GM12878 (cell line): ENCODE measurements at regions not wholly inside any gene's neighbourhood (a gene's known extent, or its start where the extent isn't known, plus 50 kb on each side); places are given as distances from the start of the nearest gene placed in this dataset.

Experiments used
- ATAC-seq: fragments of 200-7000 bp; cut with Tn5 transposase; 3 replicates; pipeline ENCODE4 v1.9.1; 2020; ENCODE audit warnings: mild to moderate bottlenecking, moderate library complexity
- BruUV-seq: library from RNA; stranded (reverse); fragments of 400-500 nt; replicated peaks from 2 replicates; lab custom pipeline; 2021; lab: Mats Ljungman, UMichigan
- CTCF ChIA-PET: fragments of 300-600 bp; sonication (Branson Sonifier 250); formaldehyde crosslinking; extraction: SDS; loops from one replicate; lab custom pipeline; 2021; ENCODE audit warnings: inconsistent platforms; lab: Yijun Ruan, JAX
- POLR2A ChIA-PET: fragments of 350-600 bp; formaldehyde crosslinking; extraction: SDS; loops from one replicate; lab custom pipeline; 2021; ENCODE audit warnings: inconsistent platforms; lab: Charles Lee
- RAD21 ChIA-PET: fragments of 300-600 bp; sonication (Branson Sonifier 250); formaldehyde crosslinking; loops from one replicate; lab custom pipeline; 2023; ENCODE audit warnings: antibody characterized with exemption; ENCODE audit not compliant: unreplicated experiment; lab: Charles Lee
- SMC1A ChIA-PET: fragments of 300-600 bp; sonication (Branson Sonifier 250); formaldehyde crosslinking; loops from one replicate; lab custom pipeline; 2023; ENCODE audit not compliant: unreplicated experiment, uncharacterized antibody; lab: Charles Lee
- DNase-seq: peaks from one replicate; pipeline ENCODE4 v3.0.0-alpha.2; 2011; ENCODE audit warnings: low read depth, low spot score
- FAIRE-seq: peaks from 3 replicates; lab custom pipeline; 2011; peaks lifted over from hg19 to GRCh38; lab: Jason Lieb, UNC
- H2AFZ ChIP-seq: 2 replicates; pipeline ENCODE4 v1.6.0; 2011; ENCODE audit warnings: low read depth, low read length, control low read depth; ENCODE audit not compliant: control insufficient read depth
- H3K27ac ChIP-seq: 2 replicates; pipeline ENCODE4 v1.5.1; 2011; ENCODE audit warnings: control low read depth; ENCODE audit not compliant: control insufficient read depth, insufficient read depth
- H3K27me3 ChIP-seq, 2 experiments: replicated peaks in 1 of 2; 2 replicates each; pipeline versions ENCODE4 v1.6.0 to v1.6.1; 2011; ENCODE audit warnings: low read length in 1 of 2; ENCODE audit not compliant: control insufficient read depth in 2 of 2, insufficient read depth in 2 of 2
- H3K36me3 ChIP-seq, 2 experiments: 2 replicates each; pipeline ENCODE4 v1.5.1; 2011; ENCODE audit warnings: low read length in 1 of 2; ENCODE audit not compliant: control insufficient read depth in 2 of 2, insufficient read depth in 2 of 2
- H3K4me1 ChIP-seq: 2 replicates; pipeline ENCODE4 v1.6.1; 2011; ENCODE audit warnings: mild to moderate bottlenecking, low read length, moderate library complexity, mixed read lengths; ENCODE audit not compliant: control insufficient read depth, insufficient read depth
- H3K4me2 ChIP-seq: 2 replicates; pipeline ENCODE4 v1.6.0; 2011; ENCODE audit warnings: control low read depth; ENCODE audit not compliant: control insufficient read depth, insufficient read depth
- H3K4me3 ChIP-seq: fragments of 200-600 bp; sonication (generic); 2 replicates; pipeline ENCODE4 v1.5.1; 2016
- H3K79me2 ChIP-seq: 2 replicates; pipeline ENCODE4 v1.6.0; 2011; ENCODE audit warnings: low read length; ENCODE audit not compliant: control insufficient read depth, insufficient read depth
- H3K9ac ChIP-seq: 2 replicates; pipeline ENCODE4 v1.8.0; 2011; ENCODE audit warnings: low read length, control low read depth, mixed read lengths; ENCODE audit not compliant: control insufficient read depth, insufficient read depth
- H3K9me3 ChIP-seq: replicated peaks from 3 replicates; pipeline ENCODE4 v1.5.1; 2011; ENCODE audit warnings: mild to moderate bottlenecking, low read length; ENCODE audit not compliant: control insufficient read depth, insufficient read depth
- H4K20me1 ChIP-seq: 2 replicates; pipeline ENCODE4 v1.6.0; 2011; ENCODE audit not compliant: control insufficient read depth, insufficient read depth
- CREM ChIP-seq: IDR thresholded peaks from 2 replicates; pipeline ENCODE4 v1.6.1; 2014; ENCODE audit warnings: antibody characterized with exemption, low read depth
- ESRRA ChIP-seq: IDR thresholded peaks from 2 replicates; pipeline ENCODE4 v1.6.1; 2012; ENCODE audit warnings: mild to moderate bottlenecking, low read length, improper control_type of control experiment
- HDAC2 ChIP-seq: fragments of 200-600 bp; sonication (generic); IDR thresholded peaks from 2 replicates; pipeline ENCODE4 v1.6.1; 2017
- IKZF2 ChIP-seq, 2 experiments: fragments of 450-650 bp; IDR thresholded peaks; 2 replicates each; pipeline ENCODE4 v1.6.1; 2017; ENCODE audit warnings: mild to moderate bottlenecking in 2 of 2, moderate library complexity in 2 of 2
- STAT3 ChIP-seq: IDR thresholded peaks from 2 replicates; pipeline ENCODE4 v1.6.1; 2011; ENCODE audit warnings: low read depth, low read length, improper control_type of control experiment
- YBX1 ChIP-seq: fragments of 450-650 bp; IDR thresholded peaks from 2 replicates; pipeline ENCODE4 v1.6.1; 2016; ENCODE audit warnings: antibody characterized with exemption
- WGBS: methylation state at CpG from one replicate; pipeline ENCODE4 v1.1.6; 2016; ENCODE audit warnings: low lambda C conversion rate; ENCODE audit not compliant: insufficient replicate concordance, insufficient coverage; ENCODE audit errors: missing lambda C conversion rate; 5-methylcytosine and 5-hydroxymethylcytosine counted together
- in situ Hi-C: fragments of 300-500 bp; cut with MboI; formaldehyde crosslinking; loops from 9 replicates; pipeline ENCODE4 v1.14.3; 2018; ENCODE audit warnings: mixed read lengths
- intact Hi-C: fragments of 100-400 bp; cut with micrococcal nuclease; formaldehyde crosslinking; loops from one replicate; pipeline ENCODE4 v1.14.2; 2022; ENCODE audit not compliant: unreplicated experiment
- TF ChIP-seq, protein P1 (sequence below): fragments of 450-650 bp; IDR thresholded peaks from 2 replicates; pipeline ENCODE4 v1.6.1; 2017; ENCODE audit warnings: antibody characterized with exemption, mild to moderate bottlenecking, moderate library complexity
- TF ChIP-seq, protein P2 (sequence below): IDR thresholded peaks from 2 replicates; pipeline ENCODE4 v1.6.1; 2012; ENCODE audit warnings: low read depth, low read length, improper control_type of control experiment
- TF ChIP-seq, protein P3 (sequence below): fragments of 450-650 bp; IDR thresholded peaks from 2 replicates; pipeline ENCODE4 v1.6.1; 2017; ENCODE audit warnings: mild to moderate bottlenecking, moderate library complexity
- TF ChIP-seq, protein P4 (sequence below): fragments of 450-650 bp; IDR thresholded peaks from 2 replicates; pipeline ENCODE4 v1.6.1; 2018; ENCODE audit warnings: borderline replicate concordance, mild to moderate bottlenecking; ENCODE audit not compliant: partially characterized antibody
- TF ChIP-seq, protein P5 (sequence below): fragments of 450-650 bp; conservative IDR thresholded peaks from 2 replicates; pipeline ENCODE4 v1.6.1; 2017; ENCODE audit warnings: mild to moderate bottlenecking, moderate library complexity

DNA sequence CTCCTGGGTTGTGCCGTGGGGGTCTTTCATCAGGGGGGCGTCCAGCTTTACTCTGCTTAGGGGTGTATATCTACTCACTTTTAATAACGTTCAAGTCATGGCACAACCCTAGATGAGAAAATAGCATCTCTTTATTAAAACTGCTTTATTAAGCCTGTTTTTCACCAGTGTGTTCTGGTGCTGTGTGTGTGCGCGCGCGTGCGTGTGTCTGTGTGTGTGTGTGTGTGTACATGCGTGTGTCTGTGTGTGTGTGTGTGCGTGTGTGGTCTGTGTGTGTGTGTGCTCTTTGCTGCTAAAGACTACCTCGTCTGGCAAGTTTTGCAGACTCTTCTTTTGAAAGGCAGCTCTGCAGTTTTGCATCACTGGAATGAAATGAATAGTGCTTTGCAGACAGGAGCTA is 390.9 kb upstream of the MKI67 start:
- intact Hi-C loops (no loop called here), in situ Hi-C loops (no loop called here)
- DNase-seq (no peak), FAIRE-seq (no peak), ATAC-seq (no peak)
- RAD21 ChIA-PET: no interaction called here
- POLR2A ChIA-PET: no interaction called here
- H3K27ac ChIP-seq: no peak overlapping the region
- no peaks in the 10 kb centered on the region for H3K27me3 ChIP-seq
- no peaks in the 10 kb centered on the region for H4K20me1 ChIP-seq
- no peak overlapping the region for H3K4me3 ChIP-seq
- H3K36me3 ChIP-seq: no peaks in the 10 kb centered on the region
- H3K9ac ChIP-seq: no peak overlapping the region
- no peaks in the 10 kb centered on the region for H3K79me2 ChIP-seq
- H3K4me1 ChIP-seq: no peaks in the 10 kb centered on the region
- WGBS: 69% methylated on average over 11 of the region's 11 CpGs
- no TSS peak for BruUV-seq
- no peak overlapping the region for H2AFZ ChIP-seq
- no peaks in the 10 kb centered on the region for H3K9me3 ChIP-seq
- SMC1A ChIA-PET: interaction anchor here (0.6 kb wide), 1 partner anchor 30 kb away, joined by 4 read pairs; no protein-coding TSS in a partner anchor
- H3K4me2 ChIP-seq: no peak overlapping the region
- CTCF ChIA-PET: no interaction called here
- TF ChIP-seq, protein P1, sequence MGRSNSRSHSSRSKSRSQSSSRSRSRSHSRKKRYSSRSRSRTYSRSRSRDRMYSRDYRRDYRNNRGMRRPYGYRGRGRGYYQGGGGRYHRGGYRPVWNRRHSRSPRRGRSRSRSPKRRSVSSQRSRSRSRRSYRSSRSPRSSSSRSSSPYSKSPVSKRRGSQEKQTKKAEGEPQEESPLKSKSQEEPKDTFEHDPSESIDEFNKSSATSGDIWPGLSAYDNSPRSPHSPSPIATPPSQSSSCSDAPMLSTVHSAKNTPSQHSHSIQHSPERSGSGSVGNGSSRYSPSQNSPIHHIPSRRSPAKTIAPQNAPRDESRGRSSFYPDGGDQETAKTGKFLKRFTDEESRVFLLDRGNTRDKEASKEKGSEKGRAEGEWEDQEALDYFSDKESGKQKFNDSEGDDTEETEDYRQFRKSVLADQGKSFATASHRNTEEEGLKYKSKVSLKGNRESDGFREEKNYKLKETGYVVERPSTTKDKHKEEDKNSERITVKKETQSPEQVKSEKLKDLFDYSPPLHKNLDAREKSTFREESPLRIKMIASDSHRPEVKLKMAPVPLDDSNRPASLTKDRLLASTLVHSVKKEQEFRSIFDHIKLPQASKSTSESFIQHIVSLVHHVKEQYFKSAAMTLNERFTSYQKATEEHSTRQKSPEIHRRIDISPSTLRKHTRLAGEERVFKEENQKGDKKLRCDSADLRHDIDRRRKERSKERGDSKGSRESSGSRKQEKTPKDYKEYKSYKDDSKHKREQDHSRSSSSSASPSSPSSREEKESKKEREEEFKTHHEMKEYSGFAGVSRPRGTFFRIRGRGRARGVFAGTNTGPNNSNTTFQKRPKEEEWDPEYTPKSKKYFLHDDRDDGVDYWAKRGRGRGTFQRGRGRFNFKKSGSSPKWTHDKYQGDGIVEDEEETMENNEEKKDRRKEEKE: no peak
- TF ChIP-seq, protein P2, sequence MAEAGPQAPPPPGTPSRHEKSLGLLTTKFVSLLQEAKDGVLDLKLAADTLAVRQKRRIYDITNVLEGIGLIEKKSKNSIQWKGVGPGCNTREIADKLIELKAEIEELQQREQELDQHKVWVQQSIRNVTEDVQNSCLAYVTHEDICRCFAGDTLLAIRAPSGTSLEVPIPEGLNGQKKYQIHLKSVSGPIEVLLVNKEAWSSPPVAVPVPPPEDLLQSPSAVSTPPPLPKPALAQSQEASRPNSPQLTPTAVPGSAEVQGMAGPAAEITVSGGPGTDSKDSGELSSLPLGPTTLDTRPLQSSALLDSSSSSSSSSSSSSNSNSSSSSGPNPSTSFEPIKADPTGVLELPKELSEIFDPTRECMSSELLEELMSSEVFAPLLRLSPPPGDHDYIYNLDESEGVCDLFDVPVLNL: no peak
- TF ChIP-seq, protein P3, sequence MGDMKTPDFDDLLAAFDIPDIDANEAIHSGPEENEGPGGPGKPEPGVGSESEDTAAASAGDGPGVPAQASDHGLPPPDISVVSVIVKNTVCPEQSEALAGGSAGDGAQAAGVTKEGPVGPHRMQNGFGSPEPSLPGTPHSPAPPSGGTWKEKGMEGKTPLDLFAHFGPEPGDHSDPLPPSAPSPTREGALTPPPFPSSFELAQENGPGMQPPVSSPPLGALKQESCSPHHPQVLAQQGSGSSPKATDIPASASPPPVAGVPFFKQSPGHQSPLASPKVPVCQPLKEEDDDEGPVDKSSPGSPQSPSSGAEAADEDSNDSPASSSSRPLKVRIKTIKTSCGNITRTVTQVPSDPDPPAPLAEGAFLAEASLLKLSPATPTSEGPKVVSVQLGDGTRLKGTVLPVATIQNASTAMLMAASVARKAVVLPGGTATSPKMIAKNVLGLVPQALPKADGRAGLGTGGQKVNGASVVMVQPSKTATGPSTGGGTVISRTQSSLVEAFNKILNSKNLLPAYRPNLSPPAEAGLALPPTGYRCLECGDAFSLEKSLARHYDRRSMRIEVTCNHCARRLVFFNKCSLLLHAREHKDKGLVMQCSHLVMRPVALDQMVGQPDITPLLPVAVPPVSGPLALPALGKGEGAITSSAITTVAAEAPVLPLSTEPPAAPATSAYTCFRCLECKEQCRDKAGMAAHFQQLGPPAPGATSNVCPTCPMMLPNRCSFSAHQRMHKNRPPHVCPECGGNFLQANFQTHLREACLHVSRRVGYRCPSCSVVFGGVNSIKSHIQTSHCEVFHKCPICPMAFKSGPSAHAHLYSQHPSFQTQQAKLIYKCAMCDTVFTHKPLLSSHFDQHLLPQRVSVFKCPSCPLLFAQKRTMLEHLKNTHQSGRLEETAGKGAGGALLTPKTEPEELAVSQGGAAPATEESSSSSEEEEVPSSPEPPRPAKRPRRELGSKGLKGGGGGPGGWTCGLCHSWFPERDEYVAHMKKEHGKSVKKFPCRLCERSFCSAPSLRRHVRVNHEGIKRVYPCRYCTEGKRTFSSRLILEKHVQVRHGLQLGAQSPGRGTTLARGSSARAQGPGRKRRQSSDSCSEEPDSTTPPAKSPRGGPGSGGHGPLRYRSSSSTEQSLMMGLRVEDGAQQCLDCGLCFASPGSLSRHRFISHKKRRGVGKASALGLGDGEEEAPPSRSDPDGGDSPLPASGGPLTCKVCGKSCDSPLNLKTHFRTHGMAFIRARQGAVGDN: no peak
- TF ChIP-seq STAT3 (no peak), IKZF2 (IDR thresholded peaks at IDR 0.05) (no peak), YBX1 (no peak), CREM (no peak), ESRRA (no peak), HDAC2 (no peak)
- TF ChIP-seq, protein P4, sequence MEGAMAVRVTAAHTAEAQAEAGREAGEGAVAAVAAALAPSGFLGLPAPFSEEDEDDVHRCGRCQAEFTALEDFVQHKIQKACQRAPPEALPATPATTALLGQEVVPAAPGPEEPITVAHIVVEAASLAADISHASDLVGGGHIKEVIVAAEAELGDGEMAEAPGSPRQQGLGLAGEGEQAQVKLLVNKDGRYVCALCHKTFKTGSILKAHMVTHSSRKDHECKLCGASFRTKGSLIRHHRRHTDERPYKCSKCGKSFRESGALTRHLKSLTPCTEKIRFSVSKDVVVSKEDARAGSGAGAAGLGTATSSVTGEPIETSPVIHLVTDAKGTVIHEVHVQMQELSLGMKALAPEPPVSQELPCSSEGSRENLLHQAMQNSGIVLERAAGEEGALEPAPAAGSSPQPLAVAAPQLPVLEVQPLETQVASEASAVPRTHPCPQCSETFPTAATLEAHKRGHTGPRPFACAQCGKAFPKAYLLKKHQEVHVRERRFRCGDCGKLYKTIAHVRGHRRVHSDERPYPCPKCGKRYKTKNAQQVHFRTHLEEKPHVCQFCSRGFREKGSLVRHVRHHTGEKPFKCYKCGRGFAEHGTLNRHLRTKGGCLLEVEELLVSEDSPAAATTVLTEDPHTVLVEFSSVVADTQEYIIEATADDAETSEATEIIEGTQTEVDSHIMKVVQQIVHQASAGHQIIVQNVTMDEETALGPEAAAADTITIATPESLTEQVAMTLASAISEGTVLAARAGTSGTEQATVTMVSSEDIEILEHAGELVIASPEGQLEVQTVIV: no peak
- TF ChIP-seq, protein P5, sequence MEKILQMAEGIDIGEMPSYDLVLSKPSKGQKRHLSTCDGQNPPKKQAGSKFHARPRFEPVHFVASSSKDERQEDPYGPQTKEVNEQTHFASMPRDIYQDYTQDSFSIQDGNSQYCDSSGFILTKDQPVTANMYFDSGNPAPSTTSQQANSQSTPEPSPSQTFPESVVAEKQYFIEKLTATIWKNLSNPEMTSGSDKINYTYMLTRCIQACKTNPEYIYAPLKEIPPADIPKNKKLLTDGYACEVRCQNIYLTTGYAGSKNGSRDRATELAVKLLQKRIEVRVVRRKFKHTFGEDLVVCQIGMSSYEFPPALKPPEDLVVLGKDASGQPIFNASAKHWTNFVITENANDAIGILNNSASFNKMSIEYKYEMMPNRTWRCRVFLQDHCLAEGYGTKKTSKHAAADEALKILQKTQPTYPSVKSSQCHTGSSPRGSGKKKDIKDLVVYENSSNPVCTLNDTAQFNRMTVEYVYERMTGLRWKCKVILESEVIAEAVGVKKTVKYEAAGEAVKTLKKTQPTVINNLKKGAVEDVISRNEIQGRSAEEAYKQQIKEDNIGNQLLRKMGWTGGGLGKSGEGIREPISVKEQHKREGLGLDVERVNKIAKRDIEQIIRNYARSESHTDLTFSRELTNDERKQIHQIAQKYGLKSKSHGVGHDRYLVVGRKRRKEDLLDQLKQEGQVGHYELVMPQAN: no peak
